ENCODE measurements at regions not wholly inside any gene's neighbourhood (a gene's known extent, or its start where the extent isn't known, plus 50 kb on each side); places are given as distances from the start of the nearest gene placed in this dataset.
"Not testable (repeated sequence)": the region's sequence is repeated elsewhere in the genome, so short reads cannot be mapped to it uniquely, and the experiment has no call there.

DNA sequence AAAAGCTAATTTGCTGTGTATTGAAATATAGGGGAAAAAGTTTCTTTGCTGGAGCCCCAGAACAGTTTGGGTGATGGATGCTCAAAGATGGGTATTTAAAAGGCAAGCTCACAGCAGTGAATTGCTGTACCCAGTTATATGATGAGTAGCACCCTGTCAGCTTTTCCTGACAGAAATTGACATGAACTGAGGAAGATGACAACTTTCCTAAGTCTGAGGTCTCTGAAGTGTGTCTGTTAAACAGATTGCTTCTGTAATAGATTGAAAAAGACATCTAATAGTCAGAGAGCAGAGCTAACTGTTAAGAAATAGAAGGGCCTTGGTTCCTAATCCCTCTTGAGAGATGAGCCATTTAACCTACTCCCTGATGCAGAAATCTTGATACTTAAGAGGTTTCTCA lies 1278.0 kb upstream of the ALCAM start:
- TF ChIP-seq, protein P1, sequence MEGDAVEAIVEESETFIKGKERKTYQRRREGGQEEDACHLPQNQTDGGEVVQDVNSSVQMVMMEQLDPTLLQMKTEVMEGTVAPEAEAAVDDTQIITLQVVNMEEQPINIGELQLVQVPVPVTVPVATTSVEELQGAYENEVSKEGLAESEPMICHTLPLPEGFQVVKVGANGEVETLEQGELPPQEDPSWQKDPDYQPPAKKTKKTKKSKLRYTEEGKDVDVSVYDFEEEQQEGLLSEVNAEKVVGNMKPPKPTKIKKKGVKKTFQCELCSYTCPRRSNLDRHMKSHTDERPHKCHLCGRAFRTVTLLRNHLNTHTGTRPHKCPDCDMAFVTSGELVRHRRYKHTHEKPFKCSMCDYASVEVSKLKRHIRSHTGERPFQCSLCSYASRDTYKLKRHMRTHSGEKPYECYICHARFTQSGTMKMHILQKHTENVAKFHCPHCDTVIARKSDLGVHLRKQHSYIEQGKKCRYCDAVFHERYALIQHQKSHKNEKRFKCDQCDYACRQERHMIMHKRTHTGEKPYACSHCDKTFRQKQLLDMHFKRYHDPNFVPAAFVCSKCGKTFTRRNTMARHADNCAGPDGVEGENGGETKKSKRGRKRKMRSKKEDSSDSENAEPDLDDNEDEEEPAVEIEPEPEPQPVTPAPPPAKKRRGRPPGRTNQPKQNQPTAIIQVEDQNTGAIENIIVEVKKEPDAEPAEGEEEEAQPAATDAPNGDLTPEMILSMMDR (conservative IDR thresholded peaks at IDR 0.05): no peak

DNA sequence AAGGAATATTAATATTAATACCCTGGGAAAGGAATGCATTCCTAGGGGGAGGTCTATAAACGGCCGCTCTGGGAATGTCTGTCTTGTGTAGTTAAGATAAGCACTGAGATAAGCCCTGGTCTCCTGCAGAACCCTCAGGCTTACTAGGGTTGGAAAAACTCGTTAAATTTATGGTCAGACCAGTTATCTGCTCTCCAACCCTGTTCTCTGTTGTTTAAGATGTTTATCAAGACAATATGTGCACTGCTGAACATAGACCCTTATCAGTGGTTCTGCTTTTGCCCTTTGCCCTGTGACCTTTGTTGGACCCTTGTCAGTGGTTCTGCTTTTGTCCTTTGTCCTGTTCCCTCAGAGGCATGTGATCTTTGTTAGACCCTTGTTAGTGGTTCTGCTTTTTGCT lies 1276.7 kb upstream of the ALCAM start:
- H3K23ac ChIP-seq (ENCODE audit: insufficient read length, low read depth, low read length); H4K91ac ChIP-seq (ENCODE audit: insufficient read length, low read depth, low read length); H2AFZ ChIP-seq (ENCODE audit: low read length); H3K27me3 ChIP-seq (ENCODE audit: insufficient read depth, low read length); H3T11ph ChIP-seq (ENCODE audit: low read length); H3K4me3 Mint-ChIP-seq; H3K4me1 ChIP-seq (ENCODE audit: insufficient read depth, low read length); DNase-seq; H3K18ac ChIP-seq (ENCODE audit: insufficient read length, low read depth, low read length); H3K79me1 ChIP-seq (ENCODE audit: insufficient read depth, low read depth, low read length, poor library complexity, severe bottlenecking); H2BK120ac ChIP-seq (ENCODE audit: low read depth, low read length, poor library complexity, severe bottlenecking); H3K9ac ChIP-seq (ENCODE audit: extremely low read depth, insufficient read length, low read length); H3K4me1 Mint-ChIP-seq; H4K20me1 ChIP-seq (ENCODE audit: control insufficient read depth, insufficient read depth, insufficient read length); H2AK5ac ChIP-seq (ENCODE audit: insufficient read length, low read length); H3K27ac Mint-ChIP-seq; H3K14ac ChIP-seq (ENCODE audit: insufficient read depth, low read length); H4K5ac ChIP-seq (ENCODE audit: insufficient read length, low read depth, low read length); H3K79me2 ChIP-seq (ENCODE audit: insufficient read depth, low read length); H3K23me2 ChIP-seq (ENCODE audit: insufficient read length, low read depth, low read length, poor library complexity, severe bottlenecking); H3K27me3 Mint-ChIP-seq (ENCODE audit: low read depth); H3K4me2 ChIP-seq (ENCODE audit: insufficient read depth, insufficient read length, low read length); H2BK20ac ChIP-seq (ENCODE audit: low read depth, low read length, poor library complexity, severe bottlenecking); H4K8ac ChIP-seq (replicated peaks; ENCODE audit: insufficient read length, low read depth, low read length); H3K27ac ChIP-seq (ENCODE audit: insufficient read length, low read depth, low read length); H2BK15ac ChIP-seq (ENCODE audit: low read depth, low read length); H3K9me3 ChIP-seq (ENCODE audit: control insufficient read depth, low read depth, low read length); H3K56ac ChIP-seq (ENCODE audit: insufficient read length, low read depth, low read length); H2BK12ac ChIP-seq (ENCODE audit: insufficient read length, low read depth, low read length); H3K4ac ChIP-seq (ENCODE audit: low read depth, low read length); H2BK5ac ChIP-seq (ENCODE audit: insufficient read length, low read length): not testable (repeated sequence)
- peaks cover 10 to 14% of the 10 kb centered on the region in 2 experiments for H3K9me3 Mint-ChIP-seq
- no CpG with 5 or more reads among the region's 3 CpGs for WGBS (ENCODE audit: extremely low coverage, insufficient read length, low lambda C conversion rate)
- H3K36me3 Mint-ChIP-seq (ENCODE audit: insufficient read depth in 1 of 3, low read depth in 3 of 3): peaks cover 6 to 10% (median 6%) of the 10 kb centered on the region in 3 experiments

More for the DNA sequence above, 1278.0 kb upstream of the ALCAM start:
- no peak overlapping the region for H3K9ac ChIP-seq (ENCODE audit: extremely low read depth, insufficient read length, low read length)
- no peak for DNase-seq
- no peak overlapping the region for H2BK15ac ChIP-seq (ENCODE audit: low read depth, low read length)
- H3K56ac ChIP-seq (ENCODE audit: insufficient read length, low read depth, low read length): no peak overlapping the region
- no peaks in the 10 kb centered on the region for H3K27me3 Mint-ChIP-seq (ENCODE audit: low read depth)
- no peak overlapping the region for H2AK5ac ChIP-seq (ENCODE audit: insufficient read length, low read length)
- no peak overlapping the region for H4K8ac ChIP-seq (replicated peaks; ENCODE audit: insufficient read length, low read depth, low read length)
- H3K9me3 ChIP-seq (ENCODE audit: control insufficient read depth, low read depth, low read length): no peaks in the 10 kb centered on the region
- H3K4me1 Mint-ChIP-seq: no peaks in the 10 kb centered on the region
- no peak overlapping the region for H3K23ac ChIP-seq (ENCODE audit: insufficient read length, low read depth, low read length)
- H3K27me3 ChIP-seq (ENCODE audit: insufficient read depth, low read length): no peaks in the 10 kb centered on the region
- H2BK20ac ChIP-seq (ENCODE audit: low read depth, low read length, poor library complexity, severe bottlenecking): no peak overlapping the region
- no peaks in the 10 kb centered on the region for H3K79me1 ChIP-seq (ENCODE audit: insufficient read depth, low read depth, low read length, poor library complexity, severe bottlenecking)
- no peak overlapping the region for H3K4ac ChIP-seq (ENCODE audit: low read depth, low read length)
- no peak overlapping the region for H3K27ac Mint-ChIP-seq
- no peak overlapping the region for H2BK12ac ChIP-seq (ENCODE audit: insufficient read length, low read depth, low read length)
- H3K4me2 ChIP-seq (ENCODE audit: insufficient read depth, insufficient read length, low read length): no peak overlapping the region
- H2BK120ac ChIP-seq (ENCODE audit: low read depth, low read length, poor library complexity, severe bottlenecking): no peak overlapping the region
- H3K23me2 ChIP-seq (ENCODE audit: insufficient read length, low read depth, low read length, poor library complexity, severe bottlenecking): no peaks in the 10 kb centered on the region
- H3K14ac ChIP-seq (ENCODE audit: insufficient read depth, low read length): no peak overlapping the region
- H3K4me3 Mint-ChIP-seq: no peak overlapping the region
- no peak overlapping the region for H2AFZ ChIP-seq (ENCODE audit: low read length)
- H3K9me3 Mint-ChIP-seq: peaks cover 10 to 14% of the 10 kb centered on the region in 2 experiments
- H4K20me1 ChIP-seq (ENCODE audit: control insufficient read depth, insufficient read depth, insufficient read length): no peaks in the 10 kb centered on the region
- H4K5ac ChIP-seq (ENCODE audit: insufficient read length, low read depth, low read length): no peak overlapping the region
- no peak overlapping the region for H3T11ph ChIP-seq (ENCODE audit: low read length)
- no peak overlapping the region for H3K18ac ChIP-seq (ENCODE audit: insufficient read length, low read depth, low read length)
- no peak overlapping the region for H3K27ac ChIP-seq (ENCODE audit: insufficient read length, low read depth, low read length)
- H3K4me1 ChIP-seq (ENCODE audit: insufficient read depth, low read length): no peaks in the 10 kb centered on the region
- no peak overlapping the region for H4K91ac ChIP-seq (ENCODE audit: insufficient read length, low read depth, low read length)
- H3K79me2 ChIP-seq (ENCODE audit: insufficient read depth, low read length): no peaks in the 10 kb centered on the region
- peaks cover 6 to 10% (median 6%) of the 10 kb centered on the region in 3 experiments for H3K36me3 Mint-ChIP-seq (ENCODE audit: insufficient read depth in 1 of 3, low read depth in 3 of 3)
- no peak overlapping the region for H2BK5ac ChIP-seq (ENCODE audit: insufficient read length, low read length)
